CD14-positive monocyte (primary cell): ENCODE measurements at regions not wholly inside any gene's neighbourhood (a gene's known extent, or its start where the extent isn't known, plus 50 kb on each side); places are given as distances from the start of the nearest gene placed in this dataset.

Experiments used
- DNase-seq, 3 donors: peaks; one replicate each; pipeline ENCODE4 v3.0.0-alpha.2; 2011 to 2022
- H2AFZ ChIP-seq: 2 replicates; pipeline ENCODE4 v1.6.0; 2012; ENCODE audit warnings: mild to moderate bottlenecking, low read depth, low read length, inconsistent platforms; ENCODE audit not compliant: insufficient read depth, poor library complexity, severe bottlenecking
- H3K27ac ChIP-seq, 2 donors: 1 replicate in 1 of 2; 2 replicates in 1 of 2; pipeline ENCODE4 v1.5.1; 2012 to 2013; ENCODE audit warnings: low read length in 2 of 2, control low read depth in 1 of 2, inconsistent platforms in 1 of 2, low read depth in 1 of 2, mild to moderate bottlenecking in 1 of 2
- H3K27me3 ChIP-seq, 2 donors: one replicate each; pipeline versions ENCODE4 v1.6.0 to v1.6.1; 2011 to 2013; ENCODE audit warnings: low read length in 2 of 2; ENCODE audit not compliant: control insufficient read depth in 2 of 2, insufficient read depth in 2 of 2
- H3K36me3 ChIP-seq, 2 donors: replicated peaks in 1 of 2; 1 replicate in 1 of 2; 2 replicates in 1 of 2; pipeline versions ENCODE4 v1.5.1 to v1.6.1; 2012 to 2013; ENCODE audit warnings: low read length in 2 of 2, control low read depth in 1 of 2, inconsistent platforms in 1 of 2, mild to moderate bottlenecking in 1 of 2; ENCODE audit not compliant: insufficient read depth in 2 of 2, control insufficient read depth in 1 of 2
- H3K4me1 ChIP-seq, 2 donors: 1 replicate in 1 of 2; 2 replicates in 1 of 2; pipeline versions ENCODE4 v1.5.1 to v1.6.1; 2012 to 2013; ENCODE audit warnings: low read length in 2 of 2, control low read depth in 1 of 2, inconsistent platforms in 1 of 2, mild to moderate bottlenecking in 1 of 2, moderate library complexity in 1 of 2; ENCODE audit not compliant: insufficient read depth in 2 of 2, control insufficient read depth in 1 of 2
- H3K4me2 ChIP-seq: replicated peaks from 2 replicates; pipeline ENCODE3; 2012; ENCODE audit warnings: low read length, moderate library complexity, mild to moderate bottlenecking; ENCODE audit not compliant: poor library complexity, severe bottlenecking; ENCODE audit errors: extremely low read depth
- H3K4me3 ChIP-seq, 3 experiments: fragments of 200-600 bp in 1 of 3; sonication (generic) in 1 of 3; replicated peaks in 1 of 3; 1 replicate in 2 of 3; 2 replicates in 1 of 3; pipeline ENCODE4 v1.5.1; 2011 to 2013; ENCODE audit warnings: low read length in 3 of 3, mild to moderate bottlenecking in 3 of 3, control low read depth in 2 of 3, low read depth in 2 of 3, inconsistent platforms in 1 of 3, moderate library complexity in 1 of 3
- H3K79me2 ChIP-seq: 2 replicates; pipeline ENCODE4 v1.6.0; 2012; ENCODE audit warnings: mild to moderate bottlenecking, control low read depth, inconsistent platforms, low read length, moderate library complexity; ENCODE audit not compliant: insufficient read depth
- H3K9ac ChIP-seq: 2 replicates; pipeline ENCODE4 v1.6.0; 2017; ENCODE audit warnings: low read length, mild to moderate bottlenecking; ENCODE audit not compliant: insufficient read depth, poor library complexity, severe bottlenecking
- H3K9me3 ChIP-seq, 2 donors: replicated peaks in 1 of 2; 1 replicate in 1 of 2; 2 replicates in 1 of 2; pipeline versions ENCODE4 v1.5.1 to v1.6.1; 2012 to 2013; ENCODE audit warnings: low read length in 2 of 2, control low read depth in 1 of 2; ENCODE audit not compliant: control insufficient read depth in 1 of 2, insufficient read depth in 1 of 2
- H4K20me1 ChIP-seq: 2 replicates; pipeline ENCODE4 v1.6.0; 2012; ENCODE audit warnings: mild to moderate bottlenecking, low read length, control low read depth, moderate library complexity; ENCODE audit not compliant: insufficient read depth
- H3K27ac Mint-ChIP-seq, 7 donors: one replicate each; pipeline ENCODE4 v1.8.0; 2020; ENCODE audit warnings: mild to moderate bottlenecking in 7 of 7, mixed read lengths in 7 of 7, moderate library complexity in 6 of 7, inconsistent platforms in 2 of 7
- H3K27me3 Mint-ChIP-seq, 3 donors: one replicate each; pipeline ENCODE4 v1.8.0; 2021 to 2022; ENCODE audit warnings: low read depth in 3 of 3, mild to moderate bottlenecking in 3 of 3, mixed read lengths in 3 of 3, moderate library complexity in 3 of 3, inconsistent platforms in 1 of 3
- H3K36me3 Mint-ChIP-seq, 2 donors: one replicate each; pipeline ENCODE4 v1.8.0; 2020; ENCODE audit warnings: mixed read lengths in 2 of 2, inconsistent platforms in 1 of 2, mild to moderate bottlenecking in 1 of 2
- H3K4me1 Mint-ChIP-seq: one replicate; pipeline ENCODE4 v1.8.0; 2020; ENCODE audit warnings: mild to moderate bottlenecking, mixed read lengths
- H3K4me3 Mint-ChIP-seq, 2 donors: one replicate each; pipeline ENCODE4 v1.8.0; 2020; ENCODE audit warnings: mild to moderate bottlenecking in 2 of 2, mixed read lengths in 2 of 2, moderate library complexity in 1 of 2
- H3K9me3 Mint-ChIP-seq, 7 donors: one replicate each; pipeline ENCODE4 v1.8.0; 2020 to 2022; ENCODE audit warnings: mixed read lengths in 7 of 7, mild to moderate bottlenecking in 6 of 7, moderate library complexity in 6 of 7, inconsistent platforms in 2 of 7
- WGBS: methylation state at CpG from one replicate; pipeline ENCODE4 v1.1.5; 2013; ENCODE audit warnings: missing lambda C conversion rate; ENCODE audit not compliant: insufficient coverage; 5-methylcytosine and 5-hydroxymethylcytosine counted together
- intact Hi-C, 2 donors: fragments of 100-400 bp; cut with micrococcal nuclease; formaldehyde crosslinking; loops; one replicate each; pipeline versions ENCODE4 v1.15.0 to v1.15.1; 2023
- TF ChIP-seq, protein P1 (sequence below): fragments of 200-600 bp; IDR thresholded peaks from one replicate; pipeline ENCODE4 v1.8.0; 2022; ENCODE audit warnings: antibody characterized with exemption, mild to moderate bottlenecking

DNA sequence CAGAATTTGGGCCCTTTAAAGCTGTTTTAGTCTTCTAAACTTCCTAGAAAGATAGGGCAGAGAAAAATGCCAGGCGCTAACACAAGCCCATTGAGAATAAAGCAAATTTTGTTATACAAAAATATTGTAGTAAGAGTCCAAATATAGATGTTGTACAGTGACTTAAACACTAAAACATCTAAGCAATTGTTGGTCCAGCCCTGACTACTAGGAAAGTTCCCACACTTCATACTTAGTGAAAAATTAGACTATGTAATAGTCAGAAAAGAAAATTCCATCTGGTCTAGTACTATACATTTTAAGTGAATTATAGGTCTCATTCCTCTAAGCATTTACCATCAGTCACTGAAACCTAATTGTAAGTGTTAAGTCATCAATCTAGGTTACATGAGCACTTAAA, 1518.3 kb upstream of the SLC10A2 start:
- Histone ChIP-seq H3K4me1 (no peaks in the 10 kb centered on the region), H3K9ac (no peak overlapping the region), H3K9me3 (no peaks in the 10 kb centered on the region), H4K20me1 (no peaks in the 10 kb centered on the region), H3K4me3 (no peak overlapping the region), H3K36me3 (no peaks in the 10 kb centered on the region), H3K79me2 (no peaks in the 10 kb centered on the region), H3K27ac (no peak overlapping the region), H3K4me2 (no peak overlapping the region), H3K27me3 (no peaks in the 10 kb centered on the region), H2AFZ (no peak overlapping the region)
- TF ChIP-seq, protein P1, sequence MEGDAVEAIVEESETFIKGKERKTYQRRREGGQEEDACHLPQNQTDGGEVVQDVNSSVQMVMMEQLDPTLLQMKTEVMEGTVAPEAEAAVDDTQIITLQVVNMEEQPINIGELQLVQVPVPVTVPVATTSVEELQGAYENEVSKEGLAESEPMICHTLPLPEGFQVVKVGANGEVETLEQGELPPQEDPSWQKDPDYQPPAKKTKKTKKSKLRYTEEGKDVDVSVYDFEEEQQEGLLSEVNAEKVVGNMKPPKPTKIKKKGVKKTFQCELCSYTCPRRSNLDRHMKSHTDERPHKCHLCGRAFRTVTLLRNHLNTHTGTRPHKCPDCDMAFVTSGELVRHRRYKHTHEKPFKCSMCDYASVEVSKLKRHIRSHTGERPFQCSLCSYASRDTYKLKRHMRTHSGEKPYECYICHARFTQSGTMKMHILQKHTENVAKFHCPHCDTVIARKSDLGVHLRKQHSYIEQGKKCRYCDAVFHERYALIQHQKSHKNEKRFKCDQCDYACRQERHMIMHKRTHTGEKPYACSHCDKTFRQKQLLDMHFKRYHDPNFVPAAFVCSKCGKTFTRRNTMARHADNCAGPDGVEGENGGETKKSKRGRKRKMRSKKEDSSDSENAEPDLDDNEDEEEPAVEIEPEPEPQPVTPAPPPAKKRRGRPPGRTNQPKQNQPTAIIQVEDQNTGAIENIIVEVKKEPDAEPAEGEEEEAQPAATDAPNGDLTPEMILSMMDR, result no peak
- peaks cover 0 to 2% (median 1%) of the 10 kb centered on the region in 3 donors for H3K27me3 Mint-ChIP-seq
- no CpG with 5 or more reads among the region's 1 CpG for WGBS
- peaks cover 0 to 6% (median 1%) of the 10 kb centered on the region in 7 donors for H3K9me3 Mint-ChIP-seq
- intact Hi-C loops, result no loop called here
- no peak overlapping the region for H3K4me3 Mint-ChIP-seq
- H3K36me3 Mint-ChIP-seq, result no peaks in the 10 kb centered on the region
- no peak for DNase-seq
- H3K4me1 Mint-ChIP-seq, result no peaks in the 10 kb centered on the region
- no peak overlapping the region for H3K27ac Mint-ChIP-seq

DNA sequence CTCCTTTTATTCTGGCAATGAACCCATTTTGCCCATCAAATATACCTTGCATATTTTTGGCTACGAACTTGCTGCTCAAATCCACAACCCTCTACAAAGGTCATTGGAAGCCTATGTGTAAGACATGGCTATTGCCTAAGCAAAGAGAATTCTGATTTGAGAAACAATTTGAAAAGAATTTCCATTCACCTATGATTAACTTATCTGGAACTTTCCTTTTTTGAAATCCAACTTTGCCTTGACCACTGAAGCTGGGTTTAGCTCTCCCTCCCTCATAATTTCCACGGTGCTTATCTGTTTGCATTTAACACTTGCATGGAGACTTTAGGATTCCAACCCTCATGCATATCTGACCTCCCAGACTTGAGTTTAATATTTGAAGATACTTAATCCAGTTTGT, 1514.7 kb upstream of the SLC10A2 start:
- Mint-ChIP-seq H3K27ac (no peak overlapping the region), H3K4me3 (no peak overlapping the region), H3K9me3 (peaks cover 0 to 6% (median 1%) of the 10 kb centered on the region in 7 donors), H3K27me3 (peaks cover 0 to 2% (median 0%) of the 10 kb centered on the region in 3 donors), H3K4me1 (no peaks in the 10 kb centered on the region), H3K36me3 (no peaks in the 10 kb centered on the region)
- no peaks in the 10 kb centered on the region for H4K20me1 ChIP-seq
- no peak overlapping the region for H3K4me2 ChIP-seq
- no peak for DNase-seq
- no CpG with 5 or more reads among the region's 2 CpGs for WGBS
- H3K9ac ChIP-seq, result no peak overlapping the region
- TF ChIP-seq, protein P1, result no peak
- intact Hi-C loops, result no loop called here
- no peak overlapping the region for H3K4me3 ChIP-seq
- no peaks in the 10 kb centered on the region for H3K79me2 ChIP-seq
- no peak overlapping the region for H2AFZ ChIP-seq
- no peaks in the 10 kb centered on the region for H3K9me3 ChIP-seq
- no peak overlapping the region for H3K27ac ChIP-seq
- no peaks in the 10 kb centered on the region for H3K36me3 ChIP-seq
- no peaks in the 10 kb centered on the region for H3K27me3 ChIP-seq
- no peaks in the 10 kb centered on the region for H3K4me1 ChIP-seq
